Spleen (tissue), 11 donors: ENCODE measurements at regions not wholly inside any gene's neighbourhood (a gene's known extent, or its start where the extent isn't known, plus 50 kb on each side); places are given as distances from the start of the nearest gene placed in this dataset.
"Not testable (repeated sequence)": the region's sequence is repeated elsewhere in the genome, so short reads cannot be mapped to it uniquely, and the experiment has no call there.

ENCODE experiments used
- DNase-seq: peaks from one replicate; pipeline ENCODE4 v3.0.0-alpha.2; 2020
- H3K27ac ChIP-seq, 8 donors: fragments of 200-600 bp; sonication (generic) in 7 of 8; 1 replicate in 4 of 8; 2 replicates in 4 of 8; pipeline versions ENCODE4 v1.5.0 to v1.8.0; 2016 to 2021; ENCODE audit warnings: inconsistent platforms in 4 of 8, mild to moderate bottlenecking in 4 of 8, moderate library complexity in 1 of 8
- H3K27me3 ChIP-seq, 7 donors: fragments of 200-600 bp; sonication (generic) in 6 of 7; replicated peaks in 1 of 7; 1 replicate in 4 of 7; 2 replicates in 3 of 7; pipeline versions ENCODE4 v1.5.0 to v1.8.0; 2016 to 2021; ENCODE audit warnings: inconsistent platforms in 3 of 7, mild to moderate bottlenecking in 1 of 7
- H3K36me3 ChIP-seq, 6 donors: fragments of 200-600 bp; sonication (generic) in 5 of 6; 1 replicate in 4 of 6; 2 replicates in 2 of 6; pipeline versions ENCODE4 v1.5.0 to v1.8.0; 2016 to 2021; ENCODE audit warnings: inconsistent platforms in 2 of 6
- H3K4me1 ChIP-seq, 6 donors: fragments of 200-600 bp; sonication (generic) in 5 of 6; 1 replicate in 3 of 6; 2 replicates in 3 of 6; pipeline versions ENCODE4 v1.5.0 to v1.8.0; 2016 to 2021; ENCODE audit warnings: inconsistent platforms in 3 of 6
- H3K4me3 ChIP-seq, 8 donors: fragments of 200-600 bp; sonication (generic) in 7 of 8; 1 replicate in 4 of 8; 2 replicates in 4 of 8; pipeline versions ENCODE4 v1.5.0 to v1.8.0; 2016 to 2021; ENCODE audit warnings: inconsistent platforms in 4 of 8, mild to moderate bottlenecking in 4 of 8, moderate library complexity in 2 of 8
- H3K9me3 ChIP-seq, 8 donors: fragments of 200-600 bp; sonication (generic) in 7 of 8; 1 replicate in 4 of 8; 2 replicates in 4 of 8; pipeline versions ENCODE4 v1.5.0 to v1.8.0; 2016 to 2021; ENCODE audit warnings: inconsistent platforms in 4 of 8
- POLR2A ChIP-seq, 3 donors: fragments of 450-650 bp; IDR thresholded peaks; one replicate each; pipeline ENCODE4 v1.5.1; 2017; ENCODE audit warnings: antibody characterized with exemption in 3 of 3, mild to moderate bottlenecking in 1 of 3
- POLR2AphosphoS5 ChIP-seq, 3 donors: sonication (generic); formaldehyde crosslinking; IDR thresholded peaks; one replicate each; pipeline ENCODE4 v1.5.1; 2017; ENCODE audit warnings: antibody characterized with exemption in 3 of 3
- WGBS, 5 donors: extraction: QIAGEN DNeasy Blood & Tissue Kit in 3 of 5; methylation state at CpG; one replicate each; pipeline versions ENCODE4 v1.1.5 to v1.1.7; 2013 to 2018; 5-methylcytosine and 5-hydroxymethylcytosine counted together
- intact Hi-C: fragments of 100-400 bp; cut with DNase I; formaldehyde crosslinking; loops from one replicate; pipeline ENCODE4 v1.15.0; 2023; ENCODE audit warnings: low total_unique reads
- TF ChIP-seq, protein P1 (sequence below), 11 experiments: fragments of 200-600 bp in 7 of 11; fragments of 450-650 bp in 4 of 11; sonication (generic) in 4 of 11; IDR thresholded peaks in 8 of 11; conservative IDR thresholded peaks in 3 of 11; 1 replicate in 7 of 11; 2 replicates in 4 of 11; pipeline versions ENCODE4 v1.4.0 to v1.8.0; 2016 to 2021; ENCODE audit warnings: antibody characterized with exemption in 11 of 11, inconsistent platforms in 4 of 11, mild to moderate bottlenecking in 1 of 11
- donor health status: healthy with polysubstance abuse.
- donor health status: DM: no; HTN: no; CAD: no; lungs with moderate emphysema.
- donor health status: DM: no; HTN: no; CAD: no.
- donor health status: Bipolar disorder and iron deficiency.
- donor health status: healthy.
- donor health status: DM: no; HTN: no; CAD: no.
- donor health status: DM: yes; HTN: yes; CAD: no.

DNA sequence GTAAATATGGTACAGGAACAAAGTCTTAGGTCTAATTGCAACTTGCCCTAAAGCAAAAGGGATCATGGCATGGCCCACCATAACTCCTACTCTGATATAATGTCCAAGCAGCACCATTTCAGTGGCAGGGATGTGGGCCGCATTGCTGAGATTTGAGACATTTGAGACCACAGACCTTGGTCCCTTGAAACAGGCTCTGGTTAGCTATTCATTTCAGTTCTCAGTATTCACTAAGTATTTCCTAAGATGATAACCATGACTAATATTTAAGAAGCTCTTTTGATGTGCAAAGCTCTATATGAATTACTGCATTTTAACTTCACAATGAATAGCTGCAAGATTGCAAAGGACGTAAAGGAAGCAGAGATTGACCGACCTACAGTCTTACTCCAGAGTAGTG, 471.0 kb downstream of the SHISA9 start:
- intact Hi-C loops, result no loop called here
- Histone ChIP-seq H3K9me3 (peaks cover 0 to 49% (median 7%) of the 10 kb centered on the region in 8 donors), H3K27ac (no peak overlapping the region), H3K36me3 (no peaks in the 10 kb centered on the region), H3K4me1 (no peaks in the 10 kb centered on the region), H3K27me3 (no peaks in the 10 kb centered on the region), H3K4me3 (no peak overlapping the region)
- 89 to 94% (median 90%) methylated on average over 3 of the region's 3 CpGs for WGBS, 5 donors
- no peak for TF ChIP-seq POLR2AphosphoS5 (IDR thresholded peaks at IDR 0.05)
- no peak for DNase-seq

GRCh38 chr16:13376174-13376573, 474.8 kb downstream of the SHISA9 start:
- 63 to 82% (median 68%) methylated on average over 1 of the region's 1 CpG for WGBS, 5 donors
- H3K27ac ChIP-seq, result no peak overlapping the region
- no peaks in the 10 kb centered on the region for H3K36me3 ChIP-seq
- H3K4me1 ChIP-seq, result no peaks in the 10 kb centered on the region
- no peaks in the 10 kb centered on the region for H3K27me3 ChIP-seq
- DNase-seq, result no peak
- intact Hi-C loops, result no loop called here
- TF ChIP-seq POLR2A (IDR thresholded peaks at IDR 0.05), result no peak
- no peak overlapping the region for H3K4me3 ChIP-seq
- peaks cover 0 to 58% (median 13%) of the 10 kb centered on the region in 8 donors for H3K9me3 ChIP-seq

GRCh38 chr16:13377143-13377542, 475.7 kb downstream of the SHISA9 start:
- H3K36me3 ChIP-seq, result no peaks in the 10 kb centered on the region
- H3K4me1 ChIP-seq, result no peaks in the 10 kb centered on the region
- DNase-seq, result no peak
- H3K9me3 ChIP-seq, result peaks cover 0 to 56% (median 20%) of the 10 kb centered on the region in 8 donors
- H3K4me3 ChIP-seq, result no peak overlapping the region
- TF ChIP-seq, protein P1, sequence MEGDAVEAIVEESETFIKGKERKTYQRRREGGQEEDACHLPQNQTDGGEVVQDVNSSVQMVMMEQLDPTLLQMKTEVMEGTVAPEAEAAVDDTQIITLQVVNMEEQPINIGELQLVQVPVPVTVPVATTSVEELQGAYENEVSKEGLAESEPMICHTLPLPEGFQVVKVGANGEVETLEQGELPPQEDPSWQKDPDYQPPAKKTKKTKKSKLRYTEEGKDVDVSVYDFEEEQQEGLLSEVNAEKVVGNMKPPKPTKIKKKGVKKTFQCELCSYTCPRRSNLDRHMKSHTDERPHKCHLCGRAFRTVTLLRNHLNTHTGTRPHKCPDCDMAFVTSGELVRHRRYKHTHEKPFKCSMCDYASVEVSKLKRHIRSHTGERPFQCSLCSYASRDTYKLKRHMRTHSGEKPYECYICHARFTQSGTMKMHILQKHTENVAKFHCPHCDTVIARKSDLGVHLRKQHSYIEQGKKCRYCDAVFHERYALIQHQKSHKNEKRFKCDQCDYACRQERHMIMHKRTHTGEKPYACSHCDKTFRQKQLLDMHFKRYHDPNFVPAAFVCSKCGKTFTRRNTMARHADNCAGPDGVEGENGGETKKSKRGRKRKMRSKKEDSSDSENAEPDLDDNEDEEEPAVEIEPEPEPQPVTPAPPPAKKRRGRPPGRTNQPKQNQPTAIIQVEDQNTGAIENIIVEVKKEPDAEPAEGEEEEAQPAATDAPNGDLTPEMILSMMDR (IDR thresholded peaks at IDR 0.05 in 8 of 11, conservative IDR thresholded peaks at IDR 0.05 in 3 of 11), result no peak
- no peak for TF ChIP-seq POLR2A (IDR thresholded peaks at IDR 0.05)
- no peak for TF ChIP-seq POLR2AphosphoS5 (IDR thresholded peaks at IDR 0.05)
- H3K27me3 ChIP-seq, result no peaks in the 10 kb centered on the region
- intact Hi-C loops, result no loop called here
- H3K27ac ChIP-seq, result no peak overlapping the region
- WGBS, 5 donors, result 76 to 97% (median 82%) methylated on average over 3 of the region's 3 CpGs

DNA sequence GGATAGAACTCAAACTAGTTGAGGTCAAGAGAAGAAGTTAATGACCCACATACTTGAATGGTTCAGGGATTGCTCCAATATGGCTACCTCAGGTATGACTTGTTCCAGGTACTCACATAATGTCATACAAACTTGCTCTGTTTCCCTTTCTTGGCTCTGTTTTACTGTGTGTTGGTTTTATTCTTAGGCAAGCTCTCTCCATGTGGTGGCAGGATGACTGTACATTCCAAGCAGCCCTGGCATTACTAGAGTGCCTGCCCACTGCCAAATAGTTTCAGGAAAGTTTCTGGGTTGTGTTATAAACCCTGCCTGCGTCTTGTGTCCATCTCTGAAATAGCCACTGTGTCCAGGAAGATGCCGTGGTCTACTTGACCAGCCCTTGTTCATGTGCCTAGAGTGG, 476.8 kb downstream of the SHISA9 start:
- peaks cover 0 to 56% (median 21%) of the 10 kb centered on the region in 8 donors for H3K9me3 ChIP-seq
- intact Hi-C loops, result no loop called here
- TF ChIP-seq POLR2AphosphoS5 (IDR thresholded peaks at IDR 0.05) (no peak), POLR2A (IDR thresholded peaks at IDR 0.05) (no peak)
- TF ChIP-seq, protein P1 (IDR thresholded peaks at IDR 0.05 in 8 of 11, conservative IDR thresholded peaks at IDR 0.05 in 3 of 11), result no peak
- H3K27me3 ChIP-seq, result no peaks in the 10 kb centered on the region
- no peaks in the 10 kb centered on the region for H3K4me1 ChIP-seq
- H3K4me3 ChIP-seq, result no peak overlapping the region
- no peaks in the 10 kb centered on the region for H3K36me3 ChIP-seq
- no peak overlapping the region for H3K27ac ChIP-seq
- no peak for DNase-seq
- WGBS, 5 donors, result 59 to 81% (median 64%) methylated on average over 2 of the region's 2 CpGs

- WGBS, 5 donors, result 53 to 65% (median 55%) methylated on average over 3 of the region's 3 CpGs
- no peaks in the 10 kb centered on the region for H3K36me3 ChIP-seq
- H3K9me3 ChIP-seq, result peaks cover 0 to 63% (median 29%) of the 10 kb centered on the region in 8 donors
- TF ChIP-seq POLR2A (IDR thresholded peaks at IDR 0.05), result no peak
- no peak for TF ChIP-seq POLR2AphosphoS5 (IDR thresholded peaks at IDR 0.05)
- TF ChIP-seq, protein P1 (IDR thresholded peaks at IDR 0.05 in 8 of 11, conservative IDR thresholded peaks at IDR 0.05 in 3 of 11), result no peak
- H3K4me1 ChIP-seq, result no peaks in the 10 kb centered on the region
- H3K4me3 ChIP-seq, result no peak overlapping the region
- intact Hi-C loops, result no loop called here
- no peak overlapping the region for H3K27ac ChIP-seq
- H3K27me3 ChIP-seq, result no peaks in the 10 kb centered on the region
- DNase-seq, result no peak
Measured at GRCh38 chr16:13379266-13379665, 477.9 kb downstream of the SHISA9 start.

GRCh38 chr16:13385156-13386040, 484.0 kb downstream of the SHISA9 start:
- H3K4me3 ChIP-seq, H3K36me3 ChIP-seq, H3K27me3 ChIP-seq, DNase-seq, intact Hi-C loops, H3K27ac ChIP-seq, H3K4me1 ChIP-seq: not testable (repeated sequence)
- 75 to 95% (median 83%) methylated on average over 1 of the region's 1 CpG for WGBS, 5 donors
- peaks cover 4 to 72% (median 52%) of the 10 kb centered on the region in 8 donors for H3K9me3 ChIP-seq
